ENCODE measurements at regions not wholly inside any gene's neighbourhood (a gene's known extent, or its start where the extent isn't known, plus 50 kb on each side); places are given as distances from the start of the nearest gene placed in this dataset.

DNA sequence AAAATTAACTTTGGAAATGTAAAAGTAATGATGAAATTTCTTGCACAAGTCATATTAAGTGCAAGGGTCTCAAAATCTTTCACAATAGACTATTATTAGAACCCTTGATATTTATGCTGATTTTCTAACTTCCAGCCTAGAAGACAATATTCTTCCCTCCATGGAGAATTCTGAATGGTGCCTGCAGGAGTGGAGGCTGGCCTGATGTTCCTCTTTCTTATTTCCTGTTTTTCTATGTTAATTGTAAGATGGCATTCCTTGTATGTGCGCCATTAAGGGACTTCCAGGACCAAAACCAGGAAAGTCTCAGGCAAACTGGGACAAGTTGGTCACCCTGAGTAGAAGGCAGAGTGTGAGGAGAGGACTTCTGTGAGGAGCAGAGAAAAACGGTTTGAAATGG is 294.9 kb downstream of the DLEU7 start:
- no peaks in the 10 kb centered on the region for H3K9me3 ChIP-seq (ENCODE audit: low read depth, low read length)
- peak overlapping the region; percentile 49 for H2AFZ ChIP-seq (ENCODE audit: low read length)
- H4K20me1 ChIP-seq (ENCODE audit: insufficient read depth, low read length): no peaks in the 10 kb centered on the region
- no peak for DNase-seq (ENCODE audit: insufficient read length, low spot score, missing footprints)
- no peak overlapping the region for H3K4me2 ChIP-seq (ENCODE audit: insufficient read depth, low read length)
- H3K36me3 ChIP-seq (ENCODE audit: insufficient read depth, low read length): no peaks in the 10 kb centered on the region
- H3K79me2 ChIP-seq (ENCODE audit: insufficient read depth, low read length): no peaks in the 10 kb centered on the region
- peaks cover 12% of the 10 kb centered on the region for H3K4me1 ChIP-seq (ENCODE audit: insufficient read depth, low read length)
- TF ChIP-seq, protein P1, sequence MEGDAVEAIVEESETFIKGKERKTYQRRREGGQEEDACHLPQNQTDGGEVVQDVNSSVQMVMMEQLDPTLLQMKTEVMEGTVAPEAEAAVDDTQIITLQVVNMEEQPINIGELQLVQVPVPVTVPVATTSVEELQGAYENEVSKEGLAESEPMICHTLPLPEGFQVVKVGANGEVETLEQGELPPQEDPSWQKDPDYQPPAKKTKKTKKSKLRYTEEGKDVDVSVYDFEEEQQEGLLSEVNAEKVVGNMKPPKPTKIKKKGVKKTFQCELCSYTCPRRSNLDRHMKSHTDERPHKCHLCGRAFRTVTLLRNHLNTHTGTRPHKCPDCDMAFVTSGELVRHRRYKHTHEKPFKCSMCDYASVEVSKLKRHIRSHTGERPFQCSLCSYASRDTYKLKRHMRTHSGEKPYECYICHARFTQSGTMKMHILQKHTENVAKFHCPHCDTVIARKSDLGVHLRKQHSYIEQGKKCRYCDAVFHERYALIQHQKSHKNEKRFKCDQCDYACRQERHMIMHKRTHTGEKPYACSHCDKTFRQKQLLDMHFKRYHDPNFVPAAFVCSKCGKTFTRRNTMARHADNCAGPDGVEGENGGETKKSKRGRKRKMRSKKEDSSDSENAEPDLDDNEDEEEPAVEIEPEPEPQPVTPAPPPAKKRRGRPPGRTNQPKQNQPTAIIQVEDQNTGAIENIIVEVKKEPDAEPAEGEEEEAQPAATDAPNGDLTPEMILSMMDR (IDR thresholded peaks at IDR 0.05; ENCODE audit: extremely low read depth, low read depth, low read length): no peak
- no peaks in the 10 kb centered on the region for H3K27me3 ChIP-seq (ENCODE audit: insufficient read depth, low read length)
- H3K4me3 ChIP-seq (ENCODE audit: insufficient read depth, low read length): no peak overlapping the region
- no peak overlapping the region for H3K27ac ChIP-seq (ENCODE audit: low read depth, low read length)

DNA sequence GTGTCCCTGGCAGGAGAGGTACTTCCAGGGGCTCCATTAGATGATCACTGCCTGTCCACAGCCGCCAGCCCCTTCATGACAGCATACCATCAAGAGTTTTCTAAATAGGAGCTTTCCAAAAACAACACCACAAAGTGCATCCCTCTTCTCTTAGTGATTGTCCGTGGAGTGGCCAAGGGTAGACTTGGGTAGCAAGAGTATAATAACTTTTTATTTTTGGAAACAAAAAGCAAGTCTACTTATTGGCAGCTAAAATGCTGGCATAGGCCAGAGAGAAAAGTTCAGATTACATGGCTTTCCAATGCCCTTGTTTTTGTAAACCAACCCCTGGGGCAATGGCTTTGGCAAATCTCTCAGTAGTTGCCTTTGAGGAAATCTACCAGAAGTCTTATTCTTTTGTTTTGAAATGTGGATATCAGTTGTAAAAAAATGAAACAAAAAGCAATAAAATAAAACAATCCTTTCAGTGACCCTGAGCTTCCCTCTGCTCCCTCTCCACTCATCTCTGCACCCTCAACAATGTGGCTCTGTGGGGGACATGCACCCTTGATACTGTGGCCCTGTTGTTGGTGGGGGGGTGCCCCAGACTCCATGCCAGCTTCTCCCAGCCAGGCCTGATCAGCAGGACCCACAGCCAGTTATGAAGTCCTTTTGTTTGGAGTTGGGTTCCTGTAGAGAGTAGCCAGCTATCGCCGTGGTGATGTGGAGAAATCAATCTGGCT is 294.1 kb downstream of the DLEU7 start:
- Histone ChIP-seq H3K27ac (ENCODE audit: low read depth, low read length) (no peak overlapping the region), H2AFZ (ENCODE audit: low read length) (peak overlapping the region; percentile 49), H3K27me3 (ENCODE audit: insufficient read depth, low read length) (no peaks in the 10 kb centered on the region), H3K9me3 (ENCODE audit: low read depth, low read length) (no peaks in the 10 kb centered on the region), H3K4me1 (ENCODE audit: insufficient read depth, low read length) (peaks cover 4% of the 10 kb centered on the region), H4K20me1 (ENCODE audit: insufficient read depth, low read length) (no peaks in the 10 kb centered on the region), H3K4me2 (ENCODE audit: insufficient read depth, low read length) (no peak overlapping the region), H3K79me2 (ENCODE audit: insufficient read depth, low read length) (no peaks in the 10 kb centered on the region), H3K4me3 (ENCODE audit: insufficient read depth, low read length) (no peak overlapping the region), H3K36me3 (ENCODE audit: insufficient read depth, low read length) (no peaks in the 10 kb centered on the region)
- TF ChIP-seq, protein P1 (IDR thresholded peaks at IDR 0.05; ENCODE audit: extremely low read depth, low read depth, low read length): no peak
- no peak for DNase-seq (ENCODE audit: insufficient read length, low spot score, missing footprints)

DNA sequence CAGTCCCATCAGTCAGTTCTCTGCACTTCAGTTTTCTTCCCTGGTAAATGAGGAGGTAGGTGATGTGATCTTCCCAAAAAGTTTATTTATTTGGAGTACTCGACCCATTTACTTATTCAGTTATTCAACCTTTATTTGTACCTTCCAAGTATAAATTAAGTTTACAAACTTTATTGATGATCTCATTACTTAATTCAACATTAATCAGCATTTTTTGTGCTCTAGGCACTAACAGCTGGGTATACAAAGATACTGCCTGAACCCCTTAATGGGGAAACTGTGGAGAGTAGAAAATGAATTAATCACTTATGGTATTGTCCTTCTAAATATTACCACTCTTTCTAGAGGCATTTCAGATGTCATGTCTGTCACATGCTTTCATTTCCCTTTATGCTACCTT is 293.3 kb downstream of the DLEU7 start:
- no peak for DNase-seq (ENCODE audit: insufficient read length, low spot score, missing footprints)
- no peak overlapping the region for H3K27ac ChIP-seq (ENCODE audit: low read depth, low read length)
- no peaks in the 10 kb centered on the region for H4K20me1 ChIP-seq (ENCODE audit: insufficient read depth, low read length)
- H3K4me2 ChIP-seq (ENCODE audit: insufficient read depth, low read length): no peak overlapping the region
- no peaks in the 10 kb centered on the region for H3K4me1 ChIP-seq (ENCODE audit: insufficient read depth, low read length)
- no peaks in the 10 kb centered on the region for H3K27me3 ChIP-seq (ENCODE audit: insufficient read depth, low read length)
- H3K36me3 ChIP-seq (ENCODE audit: insufficient read depth, low read length): no peaks in the 10 kb centered on the region
- no peaks in the 10 kb centered on the region for H3K9me3 ChIP-seq (ENCODE audit: low read depth, low read length)
- no peak overlapping the region for H3K4me3 ChIP-seq (ENCODE audit: insufficient read depth, low read length)
- H2AFZ ChIP-seq (ENCODE audit: low read length): no peak overlapping the region
- TF ChIP-seq, protein P1 (IDR thresholded peaks at IDR 0.05; ENCODE audit: extremely low read depth, low read depth, low read length): no peak
- H3K79me2 ChIP-seq (ENCODE audit: insufficient read depth, low read length): no peaks in the 10 kb centered on the region

DNA sequence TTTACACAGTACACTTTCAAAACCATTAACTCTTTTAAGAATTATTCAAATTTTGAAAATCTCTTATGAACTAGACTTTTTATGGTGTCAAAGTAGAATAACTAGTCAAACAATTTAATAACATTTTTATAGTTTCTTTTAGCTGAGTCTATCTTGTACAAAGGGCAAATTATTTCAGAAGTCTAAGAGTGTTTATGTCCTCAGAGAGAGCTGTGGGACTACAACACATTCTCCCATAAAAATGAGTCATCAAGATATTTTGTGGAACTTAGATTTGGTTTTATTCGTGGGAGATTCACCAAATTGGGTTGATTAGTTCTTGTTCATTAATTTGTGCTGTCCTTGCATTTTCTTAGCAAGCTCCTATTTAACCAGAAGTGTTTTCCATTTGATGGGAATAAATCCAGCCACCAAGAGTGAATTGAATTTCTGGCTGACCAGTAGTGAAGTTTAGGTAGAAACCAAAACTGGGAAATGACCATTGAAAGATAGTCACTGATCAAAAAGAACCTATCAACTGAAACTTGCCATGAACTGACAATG is 291.0 kb downstream of the DLEU7 start:
- DNase-seq (ENCODE audit: insufficient read length, low spot score, missing footprints): no peak
- H3K79me2 ChIP-seq (ENCODE audit: insufficient read depth, low read length): no peaks in the 10 kb centered on the region
- H3K36me3 ChIP-seq (ENCODE audit: insufficient read depth, low read length): no peaks in the 10 kb centered on the region
- H3K4me3 ChIP-seq (ENCODE audit: insufficient read depth, low read length): no peak overlapping the region
- TF ChIP-seq, protein P1 (IDR thresholded peaks at IDR 0.05; ENCODE audit: extremely low read depth, low read depth, low read length): no peak
- H3K4me2 ChIP-seq (ENCODE audit: insufficient read depth, low read length): peak overlapping the region; percentile 7
- H3K4me1 ChIP-seq (ENCODE audit: insufficient read depth, low read length): no peaks in the 10 kb centered on the region
- no peak overlapping the region for H3K27ac ChIP-seq (ENCODE audit: low read depth, low read length)
- H3K27me3 ChIP-seq (ENCODE audit: insufficient read depth, low read length): no peaks in the 10 kb centered on the region
- H4K20me1 ChIP-seq (ENCODE audit: insufficient read depth, low read length): no peaks in the 10 kb centered on the region
- H3K9me3 ChIP-seq (ENCODE audit: low read depth, low read length): no peaks in the 10 kb centered on the region
- no peak overlapping the region for H2AFZ ChIP-seq (ENCODE audit: low read length)

All from osteoblast (primary cell).